ENCODE measurements at regions not wholly inside any gene's neighbourhood (a gene's known extent, or its start where the extent isn't known, plus 50 kb on each side); places are given as distances from the start of the nearest gene placed in this dataset.

DNA sequence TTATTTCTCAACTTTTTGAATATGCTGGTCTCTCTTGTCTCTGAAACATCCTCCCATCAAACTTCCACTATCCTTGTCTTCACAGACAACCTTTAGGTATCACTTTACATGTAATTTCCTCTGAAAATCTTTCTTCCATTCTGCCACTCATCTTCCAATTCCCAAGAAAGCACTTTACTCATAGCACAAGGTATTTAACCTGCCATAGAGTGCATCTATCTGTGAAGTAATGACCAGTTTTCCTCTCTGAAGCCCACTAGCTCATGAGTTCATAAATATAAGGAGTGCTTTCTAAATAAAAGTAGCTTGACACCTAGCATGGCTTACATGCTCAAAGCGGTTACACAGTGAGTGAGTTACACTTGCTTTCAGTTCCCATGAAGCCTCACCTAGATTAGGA lies 160.7 kb upstream of the CMC1 start:
- TF ChIP-seq, protein P1, sequence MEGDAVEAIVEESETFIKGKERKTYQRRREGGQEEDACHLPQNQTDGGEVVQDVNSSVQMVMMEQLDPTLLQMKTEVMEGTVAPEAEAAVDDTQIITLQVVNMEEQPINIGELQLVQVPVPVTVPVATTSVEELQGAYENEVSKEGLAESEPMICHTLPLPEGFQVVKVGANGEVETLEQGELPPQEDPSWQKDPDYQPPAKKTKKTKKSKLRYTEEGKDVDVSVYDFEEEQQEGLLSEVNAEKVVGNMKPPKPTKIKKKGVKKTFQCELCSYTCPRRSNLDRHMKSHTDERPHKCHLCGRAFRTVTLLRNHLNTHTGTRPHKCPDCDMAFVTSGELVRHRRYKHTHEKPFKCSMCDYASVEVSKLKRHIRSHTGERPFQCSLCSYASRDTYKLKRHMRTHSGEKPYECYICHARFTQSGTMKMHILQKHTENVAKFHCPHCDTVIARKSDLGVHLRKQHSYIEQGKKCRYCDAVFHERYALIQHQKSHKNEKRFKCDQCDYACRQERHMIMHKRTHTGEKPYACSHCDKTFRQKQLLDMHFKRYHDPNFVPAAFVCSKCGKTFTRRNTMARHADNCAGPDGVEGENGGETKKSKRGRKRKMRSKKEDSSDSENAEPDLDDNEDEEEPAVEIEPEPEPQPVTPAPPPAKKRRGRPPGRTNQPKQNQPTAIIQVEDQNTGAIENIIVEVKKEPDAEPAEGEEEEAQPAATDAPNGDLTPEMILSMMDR (IDR thresholded peaks at IDR 0.05) = no peak
- TF ChIP-seq POLR2A (IDR thresholded peaks at IDR 0.05) (no peak), POLR2AphosphoS5 (IDR thresholded peaks at IDR 0.05) (no peak)

All from breast epithelium (tissue), 3 donors.